ENCODE measurements at regions not wholly inside any gene's neighbourhood (a gene's known extent, or its start where the extent isn't known, plus 50 kb on each side); places are given as distances from the start of the nearest gene placed in this dataset.

DNA sequence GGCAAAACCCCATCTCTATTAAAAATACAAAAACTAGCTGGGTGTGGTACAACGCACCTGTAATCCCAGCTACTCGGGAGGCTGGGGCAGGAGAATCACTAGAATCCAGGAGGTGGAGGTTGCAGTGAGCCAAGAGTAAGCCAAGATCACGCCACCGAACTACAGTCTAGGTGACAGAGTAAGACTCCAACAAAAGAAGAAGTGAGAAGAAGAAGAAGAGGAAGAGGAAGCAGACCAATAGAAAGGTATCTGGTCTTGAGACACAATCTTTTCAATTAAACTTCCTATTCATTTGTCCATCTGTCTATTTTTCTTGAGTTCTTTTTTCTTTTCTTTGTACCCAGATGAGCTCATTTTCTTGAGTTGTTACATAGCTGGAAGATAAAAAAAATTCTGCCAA is 55.7 kb upstream of the ACADM start:
- DNase-seq (ENCODE audit: low read depth): no peak
- H3K4me3 ChIP-seq (ENCODE audit: low read depth, low read length): no peak overlapping the region
- TF ChIP-seq, protein P1, sequence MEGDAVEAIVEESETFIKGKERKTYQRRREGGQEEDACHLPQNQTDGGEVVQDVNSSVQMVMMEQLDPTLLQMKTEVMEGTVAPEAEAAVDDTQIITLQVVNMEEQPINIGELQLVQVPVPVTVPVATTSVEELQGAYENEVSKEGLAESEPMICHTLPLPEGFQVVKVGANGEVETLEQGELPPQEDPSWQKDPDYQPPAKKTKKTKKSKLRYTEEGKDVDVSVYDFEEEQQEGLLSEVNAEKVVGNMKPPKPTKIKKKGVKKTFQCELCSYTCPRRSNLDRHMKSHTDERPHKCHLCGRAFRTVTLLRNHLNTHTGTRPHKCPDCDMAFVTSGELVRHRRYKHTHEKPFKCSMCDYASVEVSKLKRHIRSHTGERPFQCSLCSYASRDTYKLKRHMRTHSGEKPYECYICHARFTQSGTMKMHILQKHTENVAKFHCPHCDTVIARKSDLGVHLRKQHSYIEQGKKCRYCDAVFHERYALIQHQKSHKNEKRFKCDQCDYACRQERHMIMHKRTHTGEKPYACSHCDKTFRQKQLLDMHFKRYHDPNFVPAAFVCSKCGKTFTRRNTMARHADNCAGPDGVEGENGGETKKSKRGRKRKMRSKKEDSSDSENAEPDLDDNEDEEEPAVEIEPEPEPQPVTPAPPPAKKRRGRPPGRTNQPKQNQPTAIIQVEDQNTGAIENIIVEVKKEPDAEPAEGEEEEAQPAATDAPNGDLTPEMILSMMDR (IDR thresholded peaks at IDR 0.05; ENCODE audit: insufficient read depth, low read depth, low read length): no peak

DNA sequence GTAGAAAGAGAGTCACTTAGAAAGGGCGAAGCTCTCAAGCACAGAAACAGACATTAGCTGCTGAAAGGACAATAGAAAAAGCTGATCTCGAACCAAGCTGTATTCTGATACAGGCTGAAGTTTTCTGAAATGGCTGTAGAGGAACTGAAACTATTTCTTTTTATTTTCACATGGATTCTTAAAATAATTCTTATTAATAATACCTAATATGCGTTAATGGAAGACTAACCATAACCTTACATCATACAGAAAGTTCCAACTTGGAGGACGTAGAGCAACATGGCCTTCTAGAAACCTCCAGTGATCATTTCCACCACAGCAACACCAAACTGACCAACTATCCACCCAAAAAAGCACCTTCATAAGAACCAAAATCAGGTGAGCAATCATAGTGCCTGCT is 52.8 kb upstream of the ACADM start:
- DNase-seq (ENCODE audit: low read depth): no peak
- TF ChIP-seq, protein P1 (IDR thresholded peaks at IDR 0.05; ENCODE audit: insufficient read depth, low read depth, low read length): no peak

DNA sequence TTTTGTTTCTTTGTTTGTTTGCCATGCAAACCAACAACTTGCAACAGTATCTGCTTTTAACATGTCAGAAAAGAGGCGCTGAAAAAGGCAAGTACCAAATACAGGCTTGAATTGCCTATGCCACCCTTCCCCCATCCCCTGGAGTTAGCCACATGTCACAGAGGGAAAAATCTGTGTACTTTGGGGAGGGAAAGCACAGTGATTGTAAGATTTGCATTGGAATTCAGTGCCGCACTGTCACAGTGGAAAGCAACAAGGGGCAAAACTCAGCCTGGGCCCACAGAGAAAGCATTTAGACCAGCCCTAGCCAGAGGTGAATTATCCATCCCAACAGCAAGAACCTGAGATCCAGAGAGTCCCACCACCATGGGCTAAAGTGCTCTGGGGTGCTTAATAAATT is 52.4 kb upstream of the ACADM start:
- TF ChIP-seq, protein P1 (IDR thresholded peaks at IDR 0.05; ENCODE audit: insufficient read depth, low read depth, low read length): no peak
- no peak overlapping the region for H3K4me3 ChIP-seq (ENCODE audit: low read depth, low read length)

More for the DNA sequence above, 52.8 kb upstream of the ACADM start:
- no peak overlapping the region for H3K4me3 ChIP-seq (ENCODE audit: low read depth, low read length)

DNA sequence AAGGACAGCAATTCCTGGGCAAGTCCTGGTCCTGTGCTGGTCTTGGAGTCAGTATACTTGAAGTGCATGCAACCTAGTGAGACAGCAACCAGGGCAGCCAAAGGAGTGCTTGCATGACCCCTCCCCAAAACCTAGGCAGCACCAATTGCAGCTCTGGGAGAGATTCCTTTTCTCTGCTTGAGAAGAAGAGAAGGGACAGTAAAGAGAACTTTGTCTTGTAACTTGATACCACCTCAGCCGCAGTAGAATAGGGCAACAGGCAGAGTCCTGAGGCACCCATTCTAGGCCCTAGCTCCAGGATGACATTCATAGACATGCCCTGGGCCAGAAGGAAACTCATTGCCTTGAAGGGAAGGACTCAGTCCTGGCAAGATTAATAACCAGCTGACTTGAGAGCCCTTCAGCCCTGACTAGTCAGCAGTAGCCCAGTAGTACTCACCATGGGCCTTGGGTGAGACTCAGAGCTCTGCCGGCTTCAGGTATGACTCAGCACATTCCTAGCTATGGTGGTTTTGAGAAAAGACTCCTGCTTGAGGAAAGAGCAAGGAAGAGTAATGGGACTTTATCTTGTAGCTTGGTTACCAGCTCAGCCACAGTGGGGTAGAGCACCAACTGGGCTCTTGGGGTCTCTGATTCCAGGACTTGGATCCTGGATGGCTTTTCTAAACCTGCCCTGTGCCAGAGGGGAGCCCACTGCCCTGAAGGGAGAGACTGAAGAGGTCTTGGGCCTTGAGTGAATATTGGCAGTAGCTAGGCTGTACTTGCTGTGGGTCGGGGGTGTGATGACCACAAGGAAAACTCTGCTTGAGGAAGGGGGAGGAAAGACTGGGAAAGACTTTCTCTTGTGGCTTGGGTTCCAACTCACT is 51.7 kb upstream of the ACADM start:
- TF ChIP-seq, protein P1 (IDR thresholded peaks at IDR 0.05; ENCODE audit: insufficient read depth, low read depth, low read length): no peak
- no peak overlapping the region for H3K4me3 ChIP-seq (ENCODE audit: low read depth, low read length)
- DNase-seq (ENCODE audit: low read depth): peak; percentile 69

More for the DNA sequence above, 52.4 kb upstream of the ACADM start:
- DNase-seq (ENCODE audit: low read depth): no peak

DNA sequence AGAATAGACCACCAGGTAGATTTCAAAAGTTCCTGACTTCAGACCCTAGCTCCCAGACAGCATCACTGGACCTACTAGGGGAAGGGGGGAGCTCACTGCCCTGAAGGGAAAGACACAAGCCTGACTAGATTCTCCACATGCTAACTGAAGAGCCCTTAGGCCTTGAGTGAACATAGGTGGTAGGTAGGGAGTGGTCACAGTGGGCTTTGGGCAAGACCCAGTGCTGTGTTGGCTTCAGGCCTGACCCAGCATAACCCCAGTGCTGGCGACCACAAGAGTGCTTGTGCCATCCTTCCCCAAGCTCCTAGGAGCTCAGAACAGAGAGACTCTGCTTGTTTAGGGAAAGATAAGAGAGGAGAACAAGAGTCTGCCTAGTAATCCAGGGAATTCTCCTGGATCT is 51.1 kb upstream of the ACADM start:
- no peak for DNase-seq (ENCODE audit: low read depth)
- H3K4me3 ChIP-seq (ENCODE audit: low read depth, low read length): no peak overlapping the region
- TF ChIP-seq, protein P1 (IDR thresholded peaks at IDR 0.05; ENCODE audit: insufficient read depth, low read depth, low read length): no peak

DNA sequence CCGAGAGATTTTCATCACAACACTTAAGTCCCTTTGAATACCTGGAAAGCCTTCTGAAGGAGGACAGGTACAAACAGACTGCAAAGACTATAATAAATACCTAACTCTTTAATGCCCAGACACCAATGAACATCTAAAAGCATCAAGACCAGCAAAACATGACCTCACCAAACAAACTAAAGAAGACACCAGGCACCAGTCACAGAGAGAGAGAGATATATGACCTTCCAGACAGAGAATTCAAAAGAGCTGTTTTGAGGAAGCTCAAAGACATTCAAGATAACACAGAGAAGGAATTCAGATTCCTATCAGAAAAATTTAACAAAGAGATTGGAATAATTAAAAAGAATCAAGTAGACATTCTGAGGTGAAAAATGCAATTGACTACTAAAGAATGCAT is 50.6 kb upstream of the ACADM start:
- DNase-seq (ENCODE audit: low read depth): no peak
- TF ChIP-seq, protein P1 (IDR thresholded peaks at IDR 0.05; ENCODE audit: insufficient read depth, low read depth, low read length): no peak
- no peak overlapping the region for H3K4me3 ChIP-seq (ENCODE audit: low read depth, low read length)

Measured in fibroblast of villous mesenchyme (primary cell).